ENCODE measurements at regions not wholly inside any gene's neighbourhood (a gene's known extent, or its start where the extent isn't known, plus 50 kb on each side); places are given as distances from the start of the nearest gene placed in this dataset.

- no peak for TF ChIP-seq POLR2A (IDR thresholded peaks at IDR 0.05)
- no peak for TF ChIP-seq CTCF (IDR thresholded peaks at IDR 0.05 in 4 of 5, conservative IDR thresholded peaks at IDR 0.05 in 1 of 5)
Measured at GRCh38 chr2:6454286-6454990, 411.3 kb downstream of the CMPK2 start.

All from gastrocnemius medialis (tissue), 4 donors.